Calu3 (cell line): ENCODE measurements at regions not wholly inside any gene's neighbourhood (a gene's known extent, or its start where the extent isn't known, plus 50 kb on each side); places are given as distances from the start of the nearest gene placed in this dataset.
A peak's percentile ranks its signal among the peaks of the same experiment; 100 is the strongest.

ENCODE experiments used
- BruUV-seq: library from RNA; stranded (reverse); fragments of 400-500 nt; replicated peaks from 2 replicates; lab custom pipeline; 2021; lab: Mats Ljungman, UMichigan
- CTCF ChIA-PET: fragments of 300-600 bp; sonication (Branson Sonifier 250); formaldehyde crosslinking; loops from one replicate; lab custom pipeline; 2022; ENCODE audit warnings: antibody characterized with exemption; lab: Charles Lee
- DNase-seq: peaks from one replicate; pipeline ENCODE4 v3.0.0; 2022
- H3K27ac Mint-ChIP-seq: one replicate; pipeline ENCODE4 v1.8.0; 2022; ENCODE audit warnings: mixed read lengths; ENCODE audit not compliant: unreplicated experiment
- H3K27me3 Mint-ChIP-seq: one replicate; pipeline ENCODE4 v1.8.0; 2022; ENCODE audit warnings: mixed read lengths; ENCODE audit not compliant: unreplicated experiment
- H3K36me3 Mint-ChIP-seq: one replicate; pipeline ENCODE4 v1.8.0; 2022; ENCODE audit warnings: mild to moderate bottlenecking, moderate library complexity, mixed read lengths; ENCODE audit not compliant: insufficient read depth, unreplicated experiment
- H3K4me1 Mint-ChIP-seq: one replicate; pipeline ENCODE4 v1.8.0; 2022; ENCODE audit warnings: mild to moderate bottlenecking, low read depth, mixed read lengths; ENCODE audit not compliant: unreplicated experiment
- H3K4me3 Mint-ChIP-seq: one replicate; pipeline ENCODE4 v1.8.0; 2022; ENCODE audit warnings: mild to moderate bottlenecking, low read depth, moderate library complexity, mixed read lengths; ENCODE audit not compliant: unreplicated experiment
- H3K9me3 Mint-ChIP-seq: one replicate; pipeline ENCODE4 v1.8.0; 2022; ENCODE audit warnings: low read depth, mixed read lengths; ENCODE audit not compliant: unreplicated experiment
- intact Hi-C: fragments of 100-400 bp; cut with micrococcal nuclease; formaldehyde crosslinking; loops from one replicate; pipeline ENCODE4 v1.10.0; 2022; ENCODE audit not compliant: unreplicated experiment
- TF ChIP-seq, protein P1 (sequence below): fragments of 200-600 bp; IDR thresholded peaks from one replicate; pipeline ENCODE4 v1.8.0; 2022; ENCODE audit warnings: antibody characterized with exemption; ENCODE audit not compliant: unreplicated experiment

- Mint-ChIP-seq H3K36me3 (no peaks in the 10 kb centered on the region), H3K4me1 (no peaks in the 10 kb centered on the region), H3K9me3 (peaks cover 10% of the 10 kb centered on the region), H3K27ac (no peak overlapping the region), H3K4me3 (no peak overlapping the region), H3K27me3 (no peaks in the 10 kb centered on the region)
- DNase-seq: no peak
- TF ChIP-seq, protein P1, sequence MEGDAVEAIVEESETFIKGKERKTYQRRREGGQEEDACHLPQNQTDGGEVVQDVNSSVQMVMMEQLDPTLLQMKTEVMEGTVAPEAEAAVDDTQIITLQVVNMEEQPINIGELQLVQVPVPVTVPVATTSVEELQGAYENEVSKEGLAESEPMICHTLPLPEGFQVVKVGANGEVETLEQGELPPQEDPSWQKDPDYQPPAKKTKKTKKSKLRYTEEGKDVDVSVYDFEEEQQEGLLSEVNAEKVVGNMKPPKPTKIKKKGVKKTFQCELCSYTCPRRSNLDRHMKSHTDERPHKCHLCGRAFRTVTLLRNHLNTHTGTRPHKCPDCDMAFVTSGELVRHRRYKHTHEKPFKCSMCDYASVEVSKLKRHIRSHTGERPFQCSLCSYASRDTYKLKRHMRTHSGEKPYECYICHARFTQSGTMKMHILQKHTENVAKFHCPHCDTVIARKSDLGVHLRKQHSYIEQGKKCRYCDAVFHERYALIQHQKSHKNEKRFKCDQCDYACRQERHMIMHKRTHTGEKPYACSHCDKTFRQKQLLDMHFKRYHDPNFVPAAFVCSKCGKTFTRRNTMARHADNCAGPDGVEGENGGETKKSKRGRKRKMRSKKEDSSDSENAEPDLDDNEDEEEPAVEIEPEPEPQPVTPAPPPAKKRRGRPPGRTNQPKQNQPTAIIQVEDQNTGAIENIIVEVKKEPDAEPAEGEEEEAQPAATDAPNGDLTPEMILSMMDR: no peak
- intact Hi-C loops: no loop called here
- CTCF ChIA-PET: no interaction called here
- no TSS peak for BruUV-seq
Observed at GRCh38 chr7:138176060-138176459, 99.8 kb downstream of the AKR1D1 start.

GRCh38 chr7:138184191-138184590, 107.9 kb downstream of the AKR1D1 start:
- intact Hi-C loops: loop anchor here (10.0 kb wide), 1 partner anchor 111 kb away; no protein-coding TSS in a partner anchor
- peaks cover 10% of the 10 kb centered on the region for H3K4me1 Mint-ChIP-seq
- no peak overlapping the region for H3K27ac Mint-ChIP-seq
- no TSS peak for BruUV-seq
- H3K36me3 Mint-ChIP-seq: no peaks in the 10 kb centered on the region
- CTCF ChIA-PET: no interaction called here
- no peak for DNase-seq
- TF ChIP-seq, protein P1: no peak
- H3K4me3 Mint-ChIP-seq: no peak overlapping the region
- H3K27me3 Mint-ChIP-seq: no peaks in the 10 kb centered on the region
- H3K9me3 Mint-ChIP-seq: peaks cover 13% of the 10 kb centered on the region

DNA sequence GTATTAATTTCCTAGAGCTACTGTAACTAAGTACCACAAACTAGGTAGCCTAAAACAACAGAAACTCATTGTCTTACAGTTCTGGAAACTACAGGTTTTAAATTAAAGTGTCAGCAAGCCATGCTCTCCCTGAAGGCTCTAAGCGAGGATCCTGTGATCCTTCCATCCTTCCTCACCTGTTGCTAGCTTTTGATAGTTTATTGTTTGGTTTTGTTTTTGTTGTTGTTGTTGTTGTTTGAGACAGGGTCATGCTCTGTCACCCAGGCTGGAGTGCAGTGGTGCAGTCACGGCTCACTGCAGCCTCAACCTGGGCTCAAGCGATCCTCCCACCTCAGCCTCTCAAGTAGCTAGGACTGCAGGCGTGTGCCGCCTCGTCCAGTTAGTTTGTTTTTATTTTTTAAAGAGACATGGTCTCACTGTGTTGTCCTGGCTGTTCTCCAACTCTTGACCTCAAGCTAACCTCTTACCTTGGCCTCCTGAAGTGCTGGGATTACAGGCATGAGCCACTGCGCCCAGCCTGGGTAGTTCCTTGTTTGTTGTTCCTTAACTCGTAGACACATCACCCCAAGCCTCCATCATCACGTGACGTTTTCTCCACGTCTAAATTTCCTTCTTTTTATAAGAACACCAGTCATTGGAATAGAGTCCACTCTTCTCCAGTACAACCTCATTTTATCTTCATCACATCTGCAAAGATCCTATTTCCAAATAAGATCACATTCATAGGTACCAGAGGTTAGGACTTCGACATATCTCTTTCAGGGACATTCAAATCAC, 109.1 kb downstream of the AKR1D1 start:
- no peak for DNase-seq
- H3K27ac Mint-ChIP-seq: peak overlapping the region; percentile 12
- H3K9me3 Mint-ChIP-seq: peaks cover 13% of the 10 kb centered on the region
- CTCF ChIA-PET: no interaction called here
- no peaks in the 10 kb centered on the region for H3K27me3 Mint-ChIP-seq
- intact Hi-C loops: loop anchor here (10.0 kb wide), 1 partner anchor 109 kb away; no protein-coding TSS in a partner anchor
- H3K4me3 Mint-ChIP-seq: no peak overlapping the region
- no TSS peak for BruUV-seq
- H3K4me1 Mint-ChIP-seq: peaks cover 10% of the 10 kb centered on the region
- no peaks in the 10 kb centered on the region for H3K36me3 Mint-ChIP-seq
- TF ChIP-seq, protein P1: no peak

DNA sequence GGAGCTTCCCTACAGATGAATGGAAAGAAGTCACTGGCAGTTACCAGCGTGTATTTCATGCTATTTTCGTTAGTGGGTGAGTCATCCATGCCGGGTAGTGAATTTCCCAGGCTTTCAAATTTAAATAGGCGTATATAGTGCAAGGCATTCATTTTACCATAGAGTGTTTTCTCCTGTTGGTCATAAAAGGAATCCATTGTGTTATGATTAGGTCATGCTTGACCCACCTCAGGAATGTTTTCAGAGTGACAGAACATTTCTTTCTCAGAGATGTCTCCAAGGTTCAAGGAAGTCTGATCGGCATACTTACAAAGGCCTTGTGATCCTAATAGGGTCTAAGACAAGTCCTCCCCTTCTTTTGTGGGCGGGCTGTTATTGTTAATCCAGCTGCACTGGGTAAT, 110.7 kb downstream of the AKR1D1 start:
- Mint-ChIP-seq H3K4me1 (peaks cover 10% of the 10 kb centered on the region), H3K36me3 (no peaks in the 10 kb centered on the region), H3K9me3 (peaks cover 13% of the 10 kb centered on the region), H3K27ac (peak overlapping the region; percentile 24), H3K27me3 (no peaks in the 10 kb centered on the region), H3K4me3 (no peak overlapping the region)
- TF ChIP-seq, protein P1: no peak
- CTCF ChIA-PET: no interaction called here
- no TSS peak for BruUV-seq
- intact Hi-C loops: loop anchor here (10.0 kb wide), 1 partner anchor 108 kb away; no protein-coding TSS in a partner anchor
- DNase-seq: peak; percentile 7
